ENCODE measurements at regions not wholly inside any gene's neighbourhood (a gene's known extent, or its start where the extent isn't known, plus 50 kb on each side); places are given as distances from the start of the nearest gene placed in this dataset.

GRCh38 chr6:81605526-81605925 lies 147.0 kb downstream of the TENT5A start:
- H3K9me3 ChIP-seq (ENCODE audit: insufficient read depth in 2 of 2, low read depth in 1 of 2, low read length in 1 of 2) = no peaks in the 10 kb centered on the region
- no peak overlapping the region for H4K5ac ChIP-seq (ENCODE audit: insufficient read length, low read depth, low read length)
- H2BK15ac ChIP-seq (ENCODE audit: low read length) = no peak overlapping the region
- WGBS, 2 experiments (ENCODE audit: extremely low coverage in 1 of 2, insufficient coverage in 1 of 2, insufficient read length in 1 of 2, insufficient replicate concordance in 2 of 2, low coverage in 1 of 2, low lambda C conversion rate in 2 of 2, missing lambda C conversion rate in 1 of 2) = 94% methylated on average over 1 of the region's 1 CpG; no CpG with 5 or more reads in 1 of the 2 experiments
- H4K8ac ChIP-seq (ENCODE audit: extremely low read depth, insufficient read depth, low read length) = no peak overlapping the region
- no peak for FAIRE-seq
- no peaks in the 10 kb centered on the region for H3K79me1 ChIP-seq (ENCODE audit: low read depth, low read length)
- H2AK5ac ChIP-seq (ENCODE audit: low read depth, low read length) = no peak overlapping the region
- no peaks in the 10 kb centered on the region for H3K27me3 ChIP-seq (replicated peaks in 1 of 4; ENCODE audit: control insufficient read depth in 3 of 4, extremely low read depth in 1 of 4, insufficient read depth in 3 of 4, low read length in 3 of 4)
- TF ChIP-seq HDAC6 (IDR thresholded peaks at IDR 0.05; ENCODE audit: low read depth, low read length) = no peak
- TF ChIP-seq BACH1 (IDR thresholded peaks at IDR 0.05; ENCODE audit: low read length) = no peak
- TF ChIP-seq SP2 (IDR thresholded peaks at IDR 0.05; ENCODE audit: low read length) = no peak
- TF ChIP-seq SRF (IDR thresholded peaks at IDR 0.05; ENCODE audit: low read depth, low read length) = no peak
- no peak for TF ChIP-seq GABPA (IDR thresholded peaks at IDR 0.05; ENCODE audit: borderline replicate concordance, insufficient read depth, low read length)
- TF ChIP-seq CBX5 (IDR thresholded peaks at IDR 0.05; ENCODE audit: low read depth, low read length) = no peak
- no peak for TF ChIP-seq RAD21 (IDR thresholded peaks at IDR 0.05 in 1 of 2, conservative IDR thresholded peaks at IDR 0.05 in 1 of 2; ENCODE audit: low read depth in 2 of 2, low read length in 2 of 2)
- no peak for TF ChIP-seq HDAC2 (IDR thresholded peaks at IDR 0.05; ENCODE audit: borderline replicate concordance in 1 of 2, low read depth in 2 of 2, low read length in 2 of 2)
- no peak overlapping the region for H3K18ac ChIP-seq (ENCODE audit: extremely low read depth, low read length)
- H3K56ac ChIP-seq (replicated peaks; ENCODE audit: insufficient read length, low read depth, low read length) = no peak overlapping the region
- H3K4me3 ChIP-seq (ENCODE audit: extremely low read depth in 1 of 4, insufficient read depth in 2 of 4, low read depth in 3 of 4, low read length in 4 of 4) = no peak overlapping the region
- no peaks in the 10 kb centered on the region for H4K20me1 ChIP-seq (replicated peaks in 1 of 2; ENCODE audit: control insufficient read depth in 1 of 2, insufficient read depth in 2 of 2, low read length in 2 of 2)
- ChIA-PET CTCF (ENCODE audit: partially characterized antibody) (no interaction called here), POLR2A (ENCODE audit: partially characterized antibody) (no interaction called here)
- no peak overlapping the region for H3K4ac ChIP-seq (replicated peaks; ENCODE audit: insufficient read length, low read depth, low read length)
- no peak overlapping the region for H3K4me2 ChIP-seq (ENCODE audit: insufficient read depth in 1 of 2, low read depth in 2 of 2, low read length in 2 of 2)
- H2BK20ac ChIP-seq (ENCODE audit: low read length) = no peak overlapping the region
- H2BK5ac ChIP-seq (ENCODE audit: low read depth, low read length) = no peak overlapping the region
- H2AFZ ChIP-seq (ENCODE audit: low read length) = no peak overlapping the region
- no peak for DNase-seq (ENCODE audit: low read depth in 1 of 2, low spot score in 2 of 2)
- no peak overlapping the region for H4K91ac ChIP-seq (replicated peaks; ENCODE audit: insufficient read length, low read length)
- no peak overlapping the region for H2BK12ac ChIP-seq (ENCODE audit: low read depth, low read length)
- H3K4me1 ChIP-seq (replicated peaks in 1 of 4; ENCODE audit: control insufficient read depth in 3 of 4, insufficient read depth in 4 of 4, low read length in 3 of 4) = no peaks in the 10 kb centered on the region
- H3K79me2 ChIP-seq (ENCODE audit: control insufficient read depth in 1 of 2, insufficient read depth in 2 of 2, low read length in 2 of 2) = no peaks in the 10 kb centered on the region
- no peak overlapping the region for H3K23ac ChIP-seq (ENCODE audit: insufficient read length)
- H3K9ac ChIP-seq (replicated peaks in 1 of 4; ENCODE audit: extremely low read depth in 1 of 4, low read depth in 3 of 4, low read length in 3 of 4) = no peak overlapping the region
- no peaks in the 10 kb centered on the region for H3K23me2 ChIP-seq (ENCODE audit: low read depth, low read length)
- no peak overlapping the region for H2BK120ac ChIP-seq (replicated peaks; ENCODE audit: low read depth, low read length)
- no peak overlapping the region for H3K27ac ChIP-seq (ENCODE audit: low read depth, low read length)
- no peaks in the 10 kb centered on the region for H3K36me3 ChIP-seq (ENCODE audit: control insufficient read depth in 2 of 4, insufficient read depth in 4 of 4, low read length in 3 of 4)
- no peak overlapping the region for H3K14ac ChIP-seq (ENCODE audit: insufficient read length)

Data from H1 (cell line).